LHCN-M2 (cell line): ENCODE measurements at regions not wholly inside any gene's neighbourhood (a gene's known extent, or its start where the extent isn't known, plus 50 kb on each side); places are given as distances from the start of the nearest gene placed in this dataset.
"Not testable (repeated sequence)": the region's sequence is repeated elsewhere in the genome, so short reads cannot be mapped to it uniquely, and the experiment has no call there.

Source experiments
- DNase-seq: peaks from one replicate; pipeline ENCODE4 v3.0.0-alpha.2; 2012; ENCODE audit warnings: low read depth

GRCh38 chr5:89351975-89352374 is 469.0 kb upstream of the MEF2C start:
- peak; percentile 44 for DNase-seq

GRCh38 chr5:89351222-89351621 is 468.2 kb upstream of the MEF2C start:
- DNase-seq: peak; percentile 83

GRCh38 chr5:89350684-89351083 is 467.7 kb upstream of the MEF2C start:
- no peak for DNase-seq

- peak; percentile 20 for DNase-seq
Measured at GRCh38 chr5:89349246-89349980, 466.4 kb upstream of the MEF2C start.

GRCh38 chr5:89346573-89346972 is 463.6 kb upstream of the MEF2C start:
- DNase-seq: no peak

- peak; percentile 65 for DNase-seq
Measured at GRCh38 chr5:89343666-89344065, 460.7 kb upstream of the MEF2C start.

- peak; percentile 84 for DNase-seq
Measured at GRCh38 chr5:89342106-89342876, 459.3 kb upstream of the MEF2C start.

GRCh38 chr5:89338935-89339334 is 456.0 kb upstream of the MEF2C start:
- DNase-seq: peak; percentile 75

- no peak for DNase-seq
Measured at GRCh38 chr5:89336111-89336510, 453.1 kb upstream of the MEF2C start.

GRCh38 chr5:89330140-89330539 is 447.2 kb upstream of the MEF2C start:
- DNase-seq: no peak

- no peak for DNase-seq
Measured at GRCh38 chr5:89327608-89328007, 444.6 kb upstream of the MEF2C start.

- DNase-seq: no peak
Measured at GRCh38 chr5:89324990-89325389, 442.0 kb upstream of the MEF2C start.

GRCh38 chr5:89320421-89321277 is 437.7 kb upstream of the MEF2C start:
- DNase-seq: no peak

GRCh38 chr5:89317838-89318237 is 434.9 kb upstream of the MEF2C start:
- DNase-seq: not testable (repeated sequence)

- peak; percentile 75 for DNase-seq
Measured at GRCh38 chr5:89315286-89316100, 432.5 kb upstream of the MEF2C start.

GRCh38 chr5:89313804-89314588 is 431.0 kb upstream of the MEF2C start:
- DNase-seq: peak; percentile 85

- peak; percentile 93 for DNase-seq
Measured at GRCh38 chr5:89313044-89313443, 430.1 kb upstream of the MEF2C start.

GRCh38 chr5:89309268-89309667 is 426.3 kb upstream of the MEF2C start:
- no peak for DNase-seq

GRCh38 chr5:89308606-89309040 is 425.6 kb upstream of the MEF2C start:
- DNase-seq: no peak

- no peak for DNase-seq
Measured at GRCh38 chr5:89307972-89308371, 425.0 kb upstream of the MEF2C start.
